ENCODE measurements at regions not wholly inside any gene's neighbourhood (a gene's known extent, or its start where the extent isn't known, plus 50 kb on each side); places are given as distances from the start of the nearest gene placed in this dataset.

GRCh38 chr4:84342161-84342560 is 156.9 kb downstream of the NKX6-1 start:
- Histone ChIP-seq H3K4me3 (ENCODE audit: low read length in 2 of 2) (no peak overlapping the region), H3K27ac (ENCODE audit: low read depth in 1 of 2, low read length in 1 of 2) (no peak overlapping the region), H3K4me1 (ENCODE audit: control insufficient read depth in 2 of 2, insufficient read depth in 2 of 2, low read length in 2 of 2) (no peaks in the 10 kb centered on the region), H3K36me3 (ENCODE audit: control insufficient read depth in 2 of 2, insufficient read depth in 2 of 2, low read length in 1 of 2) (no peaks in the 10 kb centered on the region), H3K9me3 (ENCODE audit: control insufficient read depth in 2 of 2, insufficient read depth in 1 of 2, low read length in 1 of 2) (peaks cover 0 to 23% of the 10 kb centered on the region in 2 donors), H3K27me3 (ENCODE audit: control insufficient read depth in 2 of 2, insufficient read depth in 1 of 2, low read length in 1 of 2) (no peaks in the 10 kb centered on the region)
- DNase-seq (ENCODE audit: low read depth in 6 of 9, low spot score in 9 of 9), result no peak
- 89% methylated on average over 3 of the region's 3 CpGs for WGBS

GRCh38 chr4:84341559-84341958 is 157.5 kb downstream of the NKX6-1 start:
- H3K36me3 ChIP-seq (ENCODE audit: control insufficient read depth in 2 of 2, insufficient read depth in 2 of 2, low read length in 1 of 2), result no peaks in the 10 kb centered on the region
- peaks cover 0 to 23% of the 10 kb centered on the region in 2 donors for H3K9me3 ChIP-seq (ENCODE audit: control insufficient read depth in 2 of 2, insufficient read depth in 1 of 2, low read length in 1 of 2)
- no peak for DNase-seq (ENCODE audit: low read depth in 6 of 9, low spot score in 9 of 9)
- H3K27ac ChIP-seq (ENCODE audit: low read depth in 1 of 2, low read length in 1 of 2), result no peak overlapping the region
- H3K4me3 ChIP-seq (ENCODE audit: low read length in 2 of 2), result no peak overlapping the region
- H3K27me3 ChIP-seq (ENCODE audit: control insufficient read depth in 2 of 2, insufficient read depth in 1 of 2, low read length in 1 of 2), result no peaks in the 10 kb centered on the region
- H3K4me1 ChIP-seq (ENCODE audit: control insufficient read depth in 2 of 2, insufficient read depth in 2 of 2, low read length in 2 of 2), result no peaks in the 10 kb centered on the region

GRCh38 chr4:84338367-84338766 is 160.7 kb downstream of the NKX6-1 start:
- Histone ChIP-seq H3K27ac (ENCODE audit: low read depth in 1 of 2, low read length in 1 of 2) (no peak overlapping the region), H3K4me3 (ENCODE audit: low read length in 2 of 2) (no peak overlapping the region), H3K27me3 (ENCODE audit: control insufficient read depth in 2 of 2, insufficient read depth in 1 of 2, low read length in 1 of 2) (no peaks in the 10 kb centered on the region), H3K4me1 (ENCODE audit: control insufficient read depth in 2 of 2, insufficient read depth in 2 of 2, low read length in 2 of 2) (no peaks in the 10 kb centered on the region), H3K9me3 (ENCODE audit: control insufficient read depth in 2 of 2, insufficient read depth in 1 of 2, low read length in 1 of 2) (peaks cover 0 to 20% of the 10 kb centered on the region in 2 donors), H3K36me3 (ENCODE audit: control insufficient read depth in 2 of 2, insufficient read depth in 2 of 2, low read length in 1 of 2) (no peaks in the 10 kb centered on the region)
- 88% methylated on average over 5 of the region's 5 CpGs for WGBS
- DNase-seq (ENCODE audit: low read depth in 6 of 9, low spot score in 9 of 9), result no peak

- Histone ChIP-seq H3K36me3 (ENCODE audit: control insufficient read depth in 2 of 2, insufficient read depth in 2 of 2, low read length in 1 of 2) (no peaks in the 10 kb centered on the region), H3K27me3 (ENCODE audit: control insufficient read depth in 2 of 2, insufficient read depth in 1 of 2, low read length in 1 of 2) (no peaks in the 10 kb centered on the region), H3K4me1 (ENCODE audit: control insufficient read depth in 2 of 2, insufficient read depth in 2 of 2, low read length in 2 of 2) (no peaks in the 10 kb centered on the region), H3K4me3 (ENCODE audit: low read length in 2 of 2) (no peak overlapping the region), H3K9me3 (ENCODE audit: control insufficient read depth in 2 of 2, insufficient read depth in 1 of 2, low read length in 1 of 2) (peaks cover 0 to 12% of the 10 kb centered on the region in 2 donors), H3K27ac (ENCODE audit: low read depth in 1 of 2, low read length in 1 of 2) (no peak overlapping the region)
- DNase-seq (ENCODE audit: low read depth in 6 of 9, low spot score in 9 of 9), result no peak
- 72% methylated on average over 3 of the region's 3 CpGs for WGBS
Observed at GRCh38 chr4:84336964-84337705, 162.0 kb downstream of the NKX6-1 start.

GRCh38 chr4:84327526-84327925 is 171.6 kb downstream of the NKX6-1 start:
- Histone ChIP-seq H3K27ac (ENCODE audit: low read depth in 1 of 2, low read length in 1 of 2) (no peak overlapping the region), H3K4me3 (ENCODE audit: low read length in 2 of 2) (no peak overlapping the region), H3K27me3 (ENCODE audit: control insufficient read depth in 2 of 2, insufficient read depth in 1 of 2, low read length in 1 of 2) (no peaks in the 10 kb centered on the region), H3K36me3 (ENCODE audit: control insufficient read depth in 2 of 2, insufficient read depth in 2 of 2, low read length in 1 of 2) (no peaks in the 10 kb centered on the region), H3K9me3 (ENCODE audit: control insufficient read depth in 2 of 2, insufficient read depth in 1 of 2, low read length in 1 of 2) (no peaks in the 10 kb centered on the region), H3K4me1 (ENCODE audit: control insufficient read depth in 2 of 2, insufficient read depth in 2 of 2, low read length in 2 of 2) (no peaks in the 10 kb centered on the region)
- DNase-seq (ENCODE audit: low read depth in 6 of 9, low spot score in 9 of 9), result no peak

- H3K27ac ChIP-seq (ENCODE audit: low read depth in 1 of 2, low read length in 1 of 2), result no peak overlapping the region
- no peaks in the 10 kb centered on the region for H3K4me1 ChIP-seq (ENCODE audit: control insufficient read depth in 2 of 2, insufficient read depth in 2 of 2, low read length in 2 of 2)
- no peaks in the 10 kb centered on the region for H3K36me3 ChIP-seq (ENCODE audit: control insufficient read depth in 2 of 2, insufficient read depth in 2 of 2, low read length in 1 of 2)
- H3K9me3 ChIP-seq (ENCODE audit: control insufficient read depth in 2 of 2, insufficient read depth in 1 of 2, low read length in 1 of 2), result no peaks in the 10 kb centered on the region
- WGBS, result 76% methylated on average over 2 of the region's 2 CpGs
- H3K4me3 ChIP-seq (ENCODE audit: low read length in 2 of 2), result no peak overlapping the region
- no peaks in the 10 kb centered on the region for H3K27me3 ChIP-seq (ENCODE audit: control insufficient read depth in 2 of 2, insufficient read depth in 1 of 2, low read length in 1 of 2)
- DNase-seq (ENCODE audit: low read depth in 6 of 9, low spot score in 9 of 9), result no peak
Observed at GRCh38 chr4:84325625-84326024, 173.5 kb downstream of the NKX6-1 start.

GRCh38 chr4:84324303-84325245 is 174.5 kb downstream of the NKX6-1 start:
- Histone ChIP-seq H3K27me3 (ENCODE audit: control insufficient read depth in 2 of 2, insufficient read depth in 1 of 2, low read length in 1 of 2) (no peaks in the 10 kb centered on the region), H3K27ac (ENCODE audit: low read depth in 1 of 2, low read length in 1 of 2) (no peak overlapping the region), H3K4me3 (ENCODE audit: low read length in 2 of 2) (no peak overlapping the region), H3K36me3 (ENCODE audit: control insufficient read depth in 2 of 2, insufficient read depth in 2 of 2, low read length in 1 of 2) (no peaks in the 10 kb centered on the region), H3K9me3 (ENCODE audit: control insufficient read depth in 2 of 2, insufficient read depth in 1 of 2, low read length in 1 of 2) (no peaks in the 10 kb centered on the region), H3K4me1 (ENCODE audit: control insufficient read depth in 2 of 2, insufficient read depth in 2 of 2, low read length in 2 of 2) (no peaks in the 10 kb centered on the region)
- 52% methylated on average over 16 of the region's 16 CpGs for WGBS
- DNase-seq (ENCODE audit: low read depth in 6 of 9, low spot score in 9 of 9), result no peak

- DNase-seq (ENCODE audit: low read depth in 6 of 9, low spot score in 9 of 9), result no peak
- no peak overlapping the region for H3K4me3 ChIP-seq (ENCODE audit: low read length in 2 of 2)
- no peaks in the 10 kb centered on the region for H3K9me3 ChIP-seq (ENCODE audit: control insufficient read depth in 2 of 2, insufficient read depth in 1 of 2, low read length in 1 of 2)
- no peaks in the 10 kb centered on the region for H3K4me1 ChIP-seq (ENCODE audit: control insufficient read depth in 2 of 2, insufficient read depth in 2 of 2, low read length in 2 of 2)
- no peaks in the 10 kb centered on the region for H3K36me3 ChIP-seq (ENCODE audit: control insufficient read depth in 2 of 2, insufficient read depth in 2 of 2, low read length in 1 of 2)
- WGBS, result 81% methylated on average over 4 of the region's 4 CpGs
- no peak overlapping the region for H3K27ac ChIP-seq (ENCODE audit: low read depth in 1 of 2, low read length in 1 of 2)
- H3K27me3 ChIP-seq (ENCODE audit: control insufficient read depth in 2 of 2, insufficient read depth in 1 of 2, low read length in 1 of 2), result no peaks in the 10 kb centered on the region
Observed at GRCh38 chr4:84319124-84319523, 180.0 kb downstream of the NKX6-1 start.

- Histone ChIP-seq H3K4me1 (ENCODE audit: control insufficient read depth in 2 of 2, insufficient read depth in 2 of 2, low read length in 2 of 2) (no peaks in the 10 kb centered on the region), H3K9me3 (ENCODE audit: control insufficient read depth in 2 of 2, insufficient read depth in 1 of 2, low read length in 1 of 2) (no peaks in the 10 kb centered on the region), H3K27ac (ENCODE audit: low read depth in 1 of 2, low read length in 1 of 2) (no peak overlapping the region), H3K36me3 (ENCODE audit: control insufficient read depth in 2 of 2, insufficient read depth in 2 of 2, low read length in 1 of 2) (no peaks in the 10 kb centered on the region), H3K27me3 (ENCODE audit: control insufficient read depth in 2 of 2, insufficient read depth in 1 of 2, low read length in 1 of 2) (no peaks in the 10 kb centered on the region), H3K4me3 (ENCODE audit: low read length in 2 of 2) (no peak overlapping the region)
- no peak for DNase-seq (ENCODE audit: low read depth in 6 of 9, low spot score in 9 of 9)
Observed at GRCh38 chr4:84317513-84317912, 181.6 kb downstream of the NKX6-1 start.

Data from thymus (tissue), 11 donors.